ENCODE measurements at regions not wholly inside any gene's neighbourhood (a gene's known extent, or its start where the extent isn't known, plus 50 kb on each side); places are given as distances from the start of the nearest gene placed in this dataset.
"Not testable (repeated sequence)": the region's sequence is repeated elsewhere in the genome, so short reads cannot be mapped to it uniquely, and the experiment has no call there.

- TF ChIP-seq REST (IDR thresholded peaks at IDR 0.05; ENCODE audit: low read depth, low read length), result no peak
- TF ChIP-seq POLR2AphosphoS5 (IDR thresholded peaks at IDR 0.05; ENCODE audit: low read depth, low read length), result no peak
- TF ChIP-seq, protein P1, sequence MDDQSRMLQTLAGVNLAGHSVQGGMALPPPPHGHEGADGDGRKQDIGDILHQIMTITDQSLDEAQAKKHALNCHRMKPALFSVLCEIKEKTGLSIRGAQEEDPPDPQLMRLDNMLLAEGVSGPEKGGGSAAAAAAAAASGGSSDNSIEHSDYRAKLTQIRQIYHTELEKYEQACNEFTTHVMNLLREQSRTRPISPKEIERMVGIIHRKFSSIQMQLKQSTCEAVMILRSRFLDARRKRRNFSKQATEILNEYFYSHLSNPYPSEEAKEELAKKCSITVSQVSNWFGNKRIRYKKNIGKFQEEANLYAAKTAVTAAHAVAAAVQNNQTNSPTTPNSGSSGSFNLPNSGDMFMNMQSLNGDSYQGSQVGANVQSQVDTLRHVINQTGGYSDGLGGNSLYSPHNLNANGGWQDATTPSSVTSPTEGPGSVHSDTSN (IDR thresholded peaks at IDR 0.05), result no peak
- TF ChIP-seq, protein P2, sequence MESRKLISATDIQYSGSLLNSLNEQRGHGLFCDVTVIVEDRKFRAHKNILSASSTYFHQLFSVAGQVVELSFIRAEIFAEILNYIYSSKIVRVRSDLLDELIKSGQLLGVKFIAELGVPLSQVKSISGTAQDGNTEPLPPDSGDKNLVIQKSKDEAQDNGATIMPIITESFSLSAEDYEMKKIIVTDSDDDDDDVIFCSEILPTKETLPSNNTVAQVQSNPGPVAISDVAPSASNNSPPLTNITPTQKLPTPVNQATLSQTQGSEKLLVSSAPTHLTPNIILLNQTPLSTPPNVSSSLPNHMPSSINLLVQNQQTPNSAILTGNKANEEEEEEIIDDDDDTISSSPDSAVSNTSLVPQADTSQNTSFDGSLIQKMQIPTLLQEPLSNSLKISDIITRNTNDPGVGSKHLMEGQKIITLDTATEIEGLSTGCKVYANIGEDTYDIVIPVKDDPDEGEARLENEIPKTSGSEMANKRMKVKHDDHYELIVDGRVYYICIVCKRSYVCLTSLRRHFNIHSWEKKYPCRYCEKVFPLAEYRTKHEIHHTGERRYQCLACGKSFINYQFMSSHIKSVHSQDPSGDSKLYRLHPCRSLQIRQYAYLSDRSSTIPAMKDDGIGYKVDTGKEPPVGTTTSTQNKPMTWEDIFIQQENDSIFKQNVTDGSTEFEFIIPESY (IDR thresholded peaks at IDR 0.05; ENCODE audit: borderline replicate concordance, low read depth), result no peak
- TF ChIP-seq, protein P3, sequence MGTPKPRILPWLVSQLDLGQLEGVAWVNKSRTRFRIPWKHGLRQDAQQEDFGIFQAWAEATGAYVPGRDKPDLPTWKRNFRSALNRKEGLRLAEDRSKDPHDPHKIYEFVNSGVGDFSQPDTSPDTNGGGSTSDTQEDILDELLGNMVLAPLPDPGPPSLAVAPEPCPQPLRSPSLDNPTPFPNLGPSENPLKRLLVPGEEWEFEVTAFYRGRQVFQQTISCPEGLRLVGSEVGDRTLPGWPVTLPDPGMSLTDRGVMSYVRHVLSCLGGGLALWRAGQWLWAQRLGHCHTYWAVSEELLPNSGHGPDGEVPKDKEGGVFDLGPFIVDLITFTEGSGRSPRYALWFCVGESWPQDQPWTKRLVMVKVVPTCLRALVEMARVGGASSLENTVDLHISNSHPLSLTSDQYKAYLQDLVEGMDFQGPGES (IDR thresholded peaks at IDR 0.05; ENCODE audit: low read depth, low read length), result no peak
- no peak for TF ChIP-seq FOXJ3 (CRISPR knock-in tag; IDR thresholded peaks at IDR 0.05)
- no peak for TF ChIP-seq ELF1 (IDR thresholded peaks at IDR 0.05)
- TF ChIP-seq, protein P4, sequence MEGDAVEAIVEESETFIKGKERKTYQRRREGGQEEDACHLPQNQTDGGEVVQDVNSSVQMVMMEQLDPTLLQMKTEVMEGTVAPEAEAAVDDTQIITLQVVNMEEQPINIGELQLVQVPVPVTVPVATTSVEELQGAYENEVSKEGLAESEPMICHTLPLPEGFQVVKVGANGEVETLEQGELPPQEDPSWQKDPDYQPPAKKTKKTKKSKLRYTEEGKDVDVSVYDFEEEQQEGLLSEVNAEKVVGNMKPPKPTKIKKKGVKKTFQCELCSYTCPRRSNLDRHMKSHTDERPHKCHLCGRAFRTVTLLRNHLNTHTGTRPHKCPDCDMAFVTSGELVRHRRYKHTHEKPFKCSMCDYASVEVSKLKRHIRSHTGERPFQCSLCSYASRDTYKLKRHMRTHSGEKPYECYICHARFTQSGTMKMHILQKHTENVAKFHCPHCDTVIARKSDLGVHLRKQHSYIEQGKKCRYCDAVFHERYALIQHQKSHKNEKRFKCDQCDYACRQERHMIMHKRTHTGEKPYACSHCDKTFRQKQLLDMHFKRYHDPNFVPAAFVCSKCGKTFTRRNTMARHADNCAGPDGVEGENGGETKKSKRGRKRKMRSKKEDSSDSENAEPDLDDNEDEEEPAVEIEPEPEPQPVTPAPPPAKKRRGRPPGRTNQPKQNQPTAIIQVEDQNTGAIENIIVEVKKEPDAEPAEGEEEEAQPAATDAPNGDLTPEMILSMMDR (IDR thresholded peaks at IDR 0.05), result no peak
- no peak for TF ChIP-seq RCOR1 (IDR thresholded peaks at IDR 0.05; ENCODE audit: low read length)
Measured at GRCh38 chr10:30550967-30551815, 78.4 kb downstream of the LYZL2 start (continued).

DNA sequence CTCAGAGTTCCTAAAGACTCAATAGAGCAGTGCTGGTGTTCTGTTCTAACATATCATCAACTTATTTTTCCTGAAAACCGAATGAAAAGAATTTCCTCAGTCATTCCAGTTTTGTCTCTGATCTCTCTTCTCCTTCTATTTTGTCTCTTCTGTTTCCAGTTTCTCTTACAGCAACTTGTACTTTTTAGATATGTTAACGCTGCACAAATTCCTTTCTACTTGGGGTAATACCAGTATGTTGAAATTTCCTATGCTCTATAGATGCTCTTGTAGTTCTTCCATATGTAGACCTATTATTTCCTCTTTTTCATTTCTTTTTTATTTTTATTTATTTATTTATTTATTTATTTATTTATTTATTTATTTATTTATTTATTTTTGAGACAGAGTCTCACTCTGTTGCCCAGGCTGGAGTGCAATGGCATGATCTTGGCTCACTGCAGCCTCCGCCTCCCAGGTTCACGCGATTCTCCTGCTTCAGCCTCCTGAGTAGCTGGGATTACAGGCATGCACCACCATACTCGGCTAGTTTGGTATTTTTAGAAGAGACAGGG is 80.3 kb downstream of the LYZL2 start:
- H3K27ac ChIP-seq (ENCODE audit: low read depth in 2 of 2, low read length in 1 of 2); H3K4me3 ChIP-seq (ENCODE audit: low read depth in 2 of 2, low read length in 1 of 2); H3K27me3 ChIP-seq (ENCODE audit: insufficient read depth); POLR2A ChIA-PET; H4K20me1 ChIP-seq (ENCODE audit: insufficient read depth); CTCF ChIA-PET; H3F3A ChIP-seq (replicated peaks; ENCODE audit: insufficient read depth); H3K36me3 ChIP-seq (replicated peaks in 1 of 2; ENCODE audit: control insufficient read depth in 1 of 2, insufficient read depth in 2 of 2, low read length in 1 of 2); DNase-seq; H3K4me2 ChIP-seq; H2AFZ ChIP-seq (ENCODE audit: low read depth); H3K79me2 ChIP-seq (ENCODE audit: insufficient read depth); H3K9me3 ChIP-seq; H3K4me1 ChIP-seq (ENCODE audit: control insufficient read depth in 1 of 2, insufficient read depth in 2 of 2, low read depth in 1 of 2, low read length in 1 of 2); H3K9me2 ChIP-seq; H3K9ac ChIP-seq: not testable (repeated sequence)
- 85% methylated on average over 6 of the region's 6 CpGs for WGBS (ENCODE audit: low lambda C conversion rate)

Measured in SK-N-SH (cell line).